ENCODE measurements at regions not wholly inside any gene's neighbourhood (a gene's known extent, or its start where the extent isn't known, plus 50 kb on each side); places are given as distances from the start of the nearest gene placed in this dataset.

- DNase-seq (ENCODE audit: low spot score), result no peak
- H4K20me1 ChIP-seq (replicated peaks; ENCODE audit: insufficient read depth), result no peaks in the 10 kb centered on the region
- no peak overlapping the region for H3K27ac Mint-ChIP-seq
- no peak overlapping the region for H3K27ac ChIP-seq (ENCODE audit: low read depth)
- H2AFZ ChIP-seq, result no peak overlapping the region
- H3F3A ChIP-seq (replicated peaks; ENCODE audit: low read depth), result no peaks in the 10 kb centered on the region
- H3K4me2 ChIP-seq, result no peak overlapping the region
- H3K9me3 Mint-ChIP-seq, result no peaks in the 10 kb centered on the region
- H3K27me3 ChIP-seq (ENCODE audit: insufficient read depth), result no peaks in the 10 kb centered on the region
- TF ChIP-seq ZNF331 (CRISPR knock-in tag; IDR thresholded peaks at IDR 0.05; ENCODE audit: low read depth) (no peak), EZH2 (IDR thresholded peaks at IDR 0.05; ENCODE audit: low read depth, unreplicated experiment) (no peak), ETS1 (IDR thresholded peaks at IDR 0.05) (no peak), CREB1 (CRISPR knock-in tag; IDR thresholded peaks at IDR 0.05; ENCODE audit: low read depth) (no peak), ZNF462 (CRISPR knock-in tag; IDR thresholded peaks at IDR 0.05) (no peak), JUNB (IDR thresholded peaks at IDR 0.05; ENCODE audit: unreplicated experiment) (no peak), EZH2phosphoT487 (IDR thresholded peaks at IDR 0.05; ENCODE audit: unreplicated experiment) (no peak), CTCF (conservative IDR thresholded peaks at IDR 0.05; ENCODE audit: low read depth in 2 of 2) (no peak), NANOG (IDR thresholded peaks at IDR 0.05; ENCODE audit: borderline replicate concordance) (no peak), POLR2AphosphoS5 (IDR thresholded peaks at IDR 0.05; ENCODE audit: low read depth) (no peak), REST (IDR thresholded peaks at IDR 0.05; ENCODE audit: unreplicated experiment) (no peak), STAT1 (IDR thresholded peaks at IDR 0.05; ENCODE audit: unreplicated experiment) (no peak), ZNF114 (CRISPR knock-in tag; IDR thresholded peaks at IDR 0.05) (no peak)
- no peak for ATAC-seq
- H3K9me2 ChIP-seq (ENCODE audit: insufficient read depth), result peaks cover 3% of the 10 kb centered on the region; the same call in 1 of the 2 replicates
- H3K4me3 ChIP-seq, result no peak overlapping the region
- no peaks in the 10 kb centered on the region for H3K79me2 ChIP-seq (replicated peaks; ENCODE audit: insufficient read depth)
- H3K4me3 Mint-ChIP-seq, result no peak overlapping the region
- no peaks in the 10 kb centered on the region for H3K27me3 Mint-ChIP-seq (ENCODE audit: insufficient read depth, low read depth, poor library complexity)
- H3K4me1 Mint-ChIP-seq, result no peaks in the 10 kb centered on the region
- H3K36me3 Mint-ChIP-seq (ENCODE audit: low read depth), result no peaks in the 10 kb centered on the region
- H3K36me3 ChIP-seq (ENCODE audit: insufficient read depth), result no peaks in the 10 kb centered on the region
- no peaks in the 10 kb centered on the region for H3K4me1 ChIP-seq (ENCODE audit: insufficient read depth)
These were observed 309.7 kb upstream of the NR2F2 start for GRCh38 chr15:96020797-96021196.
